CD14-positive monocyte (primary cell): ENCODE measurements at regions not wholly inside any gene's neighbourhood (a gene's known extent, or its start where the extent isn't known, plus 50 kb on each side); places are given as distances from the start of the nearest gene placed in this dataset.

Experiments
- DNase-seq, 3 donors: peaks; one replicate each; pipeline ENCODE4 v3.0.0-alpha.2; 2011 to 2022
- H2AFZ ChIP-seq: 2 replicates; pipeline ENCODE4 v1.6.0; 2012; ENCODE audit warnings: mild to moderate bottlenecking, low read depth, low read length, inconsistent platforms; ENCODE audit not compliant: insufficient read depth, poor library complexity, severe bottlenecking
- H3K27ac ChIP-seq, 2 donors: 1 replicate in 1 of 2; 2 replicates in 1 of 2; pipeline ENCODE4 v1.5.1; 2012 to 2013; ENCODE audit warnings: low read length in 2 of 2, control low read depth in 1 of 2, inconsistent platforms in 1 of 2, low read depth in 1 of 2, mild to moderate bottlenecking in 1 of 2
- H3K27me3 ChIP-seq, 2 donors: one replicate each; pipeline versions ENCODE4 v1.6.0 to v1.6.1; 2011 to 2013; ENCODE audit warnings: low read length in 2 of 2; ENCODE audit not compliant: control insufficient read depth in 2 of 2, insufficient read depth in 2 of 2
- H3K36me3 ChIP-seq, 2 donors: replicated peaks in 1 of 2; 1 replicate in 1 of 2; 2 replicates in 1 of 2; pipeline versions ENCODE4 v1.5.1 to v1.6.1; 2012 to 2013; ENCODE audit warnings: low read length in 2 of 2, control low read depth in 1 of 2, inconsistent platforms in 1 of 2, mild to moderate bottlenecking in 1 of 2; ENCODE audit not compliant: insufficient read depth in 2 of 2, control insufficient read depth in 1 of 2
- H3K4me1 ChIP-seq, 2 donors: 1 replicate in 1 of 2; 2 replicates in 1 of 2; pipeline versions ENCODE4 v1.5.1 to v1.6.1; 2012 to 2013; ENCODE audit warnings: low read length in 2 of 2, control low read depth in 1 of 2, inconsistent platforms in 1 of 2, mild to moderate bottlenecking in 1 of 2, moderate library complexity in 1 of 2; ENCODE audit not compliant: insufficient read depth in 2 of 2, control insufficient read depth in 1 of 2
- H3K4me2 ChIP-seq: replicated peaks from 2 replicates; pipeline ENCODE3; 2012; ENCODE audit warnings: low read length, moderate library complexity, mild to moderate bottlenecking; ENCODE audit not compliant: poor library complexity, severe bottlenecking; ENCODE audit errors: extremely low read depth
- H3K4me3 ChIP-seq, 3 experiments: fragments of 200-600 bp in 1 of 3; sonication (generic) in 1 of 3; replicated peaks in 1 of 3; 1 replicate in 2 of 3; 2 replicates in 1 of 3; pipeline ENCODE4 v1.5.1; 2011 to 2013; ENCODE audit warnings: low read length in 3 of 3, mild to moderate bottlenecking in 3 of 3, control low read depth in 2 of 3, low read depth in 2 of 3, inconsistent platforms in 1 of 3, moderate library complexity in 1 of 3
- H3K79me2 ChIP-seq: 2 replicates; pipeline ENCODE4 v1.6.0; 2012; ENCODE audit warnings: mild to moderate bottlenecking, control low read depth, inconsistent platforms, low read length, moderate library complexity; ENCODE audit not compliant: insufficient read depth
- H3K9ac ChIP-seq: 2 replicates; pipeline ENCODE4 v1.6.0; 2017; ENCODE audit warnings: low read length, mild to moderate bottlenecking; ENCODE audit not compliant: insufficient read depth, poor library complexity, severe bottlenecking
- H3K9me3 ChIP-seq, 2 donors: replicated peaks in 1 of 2; 1 replicate in 1 of 2; 2 replicates in 1 of 2; pipeline versions ENCODE4 v1.5.1 to v1.6.1; 2012 to 2013; ENCODE audit warnings: low read length in 2 of 2, control low read depth in 1 of 2; ENCODE audit not compliant: control insufficient read depth in 1 of 2, insufficient read depth in 1 of 2
- H4K20me1 ChIP-seq: 2 replicates; pipeline ENCODE4 v1.6.0; 2012; ENCODE audit warnings: mild to moderate bottlenecking, low read length, control low read depth, moderate library complexity; ENCODE audit not compliant: insufficient read depth
- H3K27ac Mint-ChIP-seq, 7 donors: one replicate each; pipeline ENCODE4 v1.8.0; 2020; ENCODE audit warnings: mild to moderate bottlenecking in 7 of 7, mixed read lengths in 7 of 7, moderate library complexity in 6 of 7, inconsistent platforms in 2 of 7
- H3K27me3 Mint-ChIP-seq, 3 donors: one replicate each; pipeline ENCODE4 v1.8.0; 2021 to 2022; ENCODE audit warnings: low read depth in 3 of 3, mild to moderate bottlenecking in 3 of 3, mixed read lengths in 3 of 3, moderate library complexity in 3 of 3, inconsistent platforms in 1 of 3
- H3K36me3 Mint-ChIP-seq, 2 donors: one replicate each; pipeline ENCODE4 v1.8.0; 2020; ENCODE audit warnings: mixed read lengths in 2 of 2, inconsistent platforms in 1 of 2, mild to moderate bottlenecking in 1 of 2
- H3K4me1 Mint-ChIP-seq: one replicate; pipeline ENCODE4 v1.8.0; 2020; ENCODE audit warnings: mild to moderate bottlenecking, mixed read lengths
- H3K4me3 Mint-ChIP-seq, 2 donors: one replicate each; pipeline ENCODE4 v1.8.0; 2020; ENCODE audit warnings: mild to moderate bottlenecking in 2 of 2, mixed read lengths in 2 of 2, moderate library complexity in 1 of 2
- H3K9me3 Mint-ChIP-seq, 7 donors: one replicate each; pipeline ENCODE4 v1.8.0; 2020 to 2022; ENCODE audit warnings: mixed read lengths in 7 of 7, mild to moderate bottlenecking in 6 of 7, moderate library complexity in 6 of 7, inconsistent platforms in 2 of 7
- WGBS: methylation state at CpG from one replicate; pipeline ENCODE4 v1.1.5; 2013; ENCODE audit warnings: missing lambda C conversion rate; ENCODE audit not compliant: insufficient coverage; 5-methylcytosine and 5-hydroxymethylcytosine counted together
- intact Hi-C, 2 donors: fragments of 100-400 bp; cut with micrococcal nuclease; formaldehyde crosslinking; loops; one replicate each; pipeline versions ENCODE4 v1.15.0 to v1.15.1; 2023
- TF ChIP-seq, protein P1 (sequence below): fragments of 200-600 bp; IDR thresholded peaks from one replicate; pipeline ENCODE4 v1.8.0; 2022; ENCODE audit warnings: antibody characterized with exemption, mild to moderate bottlenecking

DNA sequence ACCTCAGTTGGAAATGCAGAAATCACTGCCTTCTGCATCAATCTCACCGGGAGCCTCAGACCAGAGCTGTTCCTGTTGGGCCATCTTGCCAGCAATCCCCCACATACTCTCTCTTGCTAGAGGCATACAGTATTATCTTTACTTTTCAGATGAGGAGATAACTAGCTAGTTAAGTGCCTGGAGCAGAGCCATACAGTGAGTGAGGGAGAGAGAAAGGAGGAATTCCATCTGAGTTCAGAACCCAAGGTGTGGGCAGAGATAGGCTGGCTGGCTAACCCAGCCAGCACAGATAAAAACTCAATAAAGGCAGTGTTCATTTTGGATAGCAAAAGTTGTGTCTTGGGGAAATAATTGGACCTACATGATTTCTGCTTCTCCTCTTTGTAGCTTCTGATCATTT, 268.0 kb upstream of the KIF2A start:
- H3K9me3 Mint-ChIP-seq, result peaks cover 0 to 11% (median 6%) of the 10 kb centered on the region in 7 donors
- H3K36me3 Mint-ChIP-seq, result no peaks in the 10 kb centered on the region
- no peaks in the 10 kb centered on the region for H3K4me1 Mint-ChIP-seq
- H3K4me2 ChIP-seq, result no peak overlapping the region
- H4K20me1 ChIP-seq, result no peaks in the 10 kb centered on the region
- no CpG with 5 or more reads among the region's 1 CpG for WGBS
- intact Hi-C loops, result no loop called here
- H3K9ac ChIP-seq, result no peak overlapping the region
- TF ChIP-seq, protein P1, sequence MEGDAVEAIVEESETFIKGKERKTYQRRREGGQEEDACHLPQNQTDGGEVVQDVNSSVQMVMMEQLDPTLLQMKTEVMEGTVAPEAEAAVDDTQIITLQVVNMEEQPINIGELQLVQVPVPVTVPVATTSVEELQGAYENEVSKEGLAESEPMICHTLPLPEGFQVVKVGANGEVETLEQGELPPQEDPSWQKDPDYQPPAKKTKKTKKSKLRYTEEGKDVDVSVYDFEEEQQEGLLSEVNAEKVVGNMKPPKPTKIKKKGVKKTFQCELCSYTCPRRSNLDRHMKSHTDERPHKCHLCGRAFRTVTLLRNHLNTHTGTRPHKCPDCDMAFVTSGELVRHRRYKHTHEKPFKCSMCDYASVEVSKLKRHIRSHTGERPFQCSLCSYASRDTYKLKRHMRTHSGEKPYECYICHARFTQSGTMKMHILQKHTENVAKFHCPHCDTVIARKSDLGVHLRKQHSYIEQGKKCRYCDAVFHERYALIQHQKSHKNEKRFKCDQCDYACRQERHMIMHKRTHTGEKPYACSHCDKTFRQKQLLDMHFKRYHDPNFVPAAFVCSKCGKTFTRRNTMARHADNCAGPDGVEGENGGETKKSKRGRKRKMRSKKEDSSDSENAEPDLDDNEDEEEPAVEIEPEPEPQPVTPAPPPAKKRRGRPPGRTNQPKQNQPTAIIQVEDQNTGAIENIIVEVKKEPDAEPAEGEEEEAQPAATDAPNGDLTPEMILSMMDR, result no peak
- H3K36me3 ChIP-seq, result no peaks in the 10 kb centered on the region
- H3K4me1 ChIP-seq, result no peaks in the 10 kb centered on the region
- no peak overlapping the region for H3K27ac Mint-ChIP-seq
- H3K4me3 ChIP-seq, result no peak overlapping the region
- H3K4me3 Mint-ChIP-seq, result no peak overlapping the region
- no peaks in the 10 kb centered on the region for H3K79me2 ChIP-seq
- H3K27me3 ChIP-seq, result no peaks in the 10 kb centered on the region
- H3K9me3 ChIP-seq, result peaks cover 0 to 9% of the 10 kb centered on the region in 2 donors
- no peak overlapping the region for H2AFZ ChIP-seq
- H3K27ac ChIP-seq, result no peak overlapping the region
- no peak for DNase-seq
- H3K27me3 Mint-ChIP-seq, result peaks cover 2 to 9% (median 6%) of the 10 kb centered on the region in 3 donors

DNA sequence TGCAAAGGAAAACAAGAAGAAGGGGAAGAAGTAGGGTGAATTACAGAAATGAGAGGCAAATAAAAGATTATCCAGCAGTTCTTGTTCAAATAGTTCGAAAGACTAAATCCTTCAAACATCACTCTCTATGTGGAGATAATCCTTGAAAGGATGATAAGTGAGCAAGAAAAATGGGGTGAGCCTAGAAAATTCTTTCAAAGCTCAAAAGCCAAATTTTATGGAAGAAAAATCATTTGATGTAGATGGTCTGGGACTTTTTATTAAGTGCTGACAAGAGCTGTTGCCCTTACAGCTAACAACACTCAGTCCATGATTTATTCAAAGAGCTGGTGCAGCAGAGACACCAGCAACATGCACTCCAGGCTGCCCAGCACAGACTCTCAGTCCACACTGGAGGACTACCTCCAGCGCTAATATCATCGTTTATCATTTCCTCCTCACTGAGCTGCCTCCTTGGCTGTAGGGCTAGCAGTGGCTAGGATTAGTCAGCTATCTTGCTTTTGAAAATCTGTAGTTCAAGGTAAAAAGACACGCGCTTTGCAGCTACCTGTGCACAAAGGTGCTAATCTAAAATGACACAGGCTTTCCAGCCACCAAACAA, 264.8 kb upstream of the KIF2A start:
- Histone ChIP-seq H3K27ac (no peak overlapping the region), H4K20me1 (no peaks in the 10 kb centered on the region), H3K4me3 (no peak overlapping the region), H3K36me3 (no peaks in the 10 kb centered on the region), H2AFZ (no peak overlapping the region), H3K9me3 (peaks cover 2 to 9% of the 10 kb centered on the region in 2 donors), H3K9ac (no peak overlapping the region), H3K27me3 (no peaks in the 10 kb centered on the region), H3K4me1 (no peaks in the 10 kb centered on the region), H3K79me2 (no peaks in the 10 kb centered on the region), H3K4me2 (no peak overlapping the region)
- peaks cover 0 to 5% (median 1%) of the 10 kb centered on the region in 7 donors for H3K9me3 Mint-ChIP-seq
- 100% methylated on average over 3 of the region's 5 CpGs for WGBS
- DNase-seq, result no peak
- H3K27ac Mint-ChIP-seq, result no peak overlapping the region
- H3K4me3 Mint-ChIP-seq, result no peak overlapping the region
- TF ChIP-seq, protein P1, result no peak
- H3K4me1 Mint-ChIP-seq, result no peaks in the 10 kb centered on the region
- intact Hi-C loops, result no loop called here
- no peaks in the 10 kb centered on the region for H3K36me3 Mint-ChIP-seq
- H3K27me3 Mint-ChIP-seq, result peaks cover 2 to 9% (median 5%) of the 10 kb centered on the region in 3 donors
